Liver (tissue), 8 donors: ENCODE measurements at regions not wholly inside any gene's neighbourhood (a gene's known extent, or its start where the extent isn't known, plus 50 kb on each side); places are given as distances from the start of the nearest gene placed in this dataset.

ENCODE experiments used
- DNase-seq: peaks from one replicate; pipeline ENCODE4 v3.0.0-alpha.2; 2017; ENCODE audit warnings: low spot score
- H3K27ac ChIP-seq, 2 donors: one replicate each; pipeline ENCODE4 v1.7.0; 2013; ENCODE audit warnings: inconsistent platforms in 2 of 2, low read length in 2 of 2, control low read depth in 1 of 2, low read depth in 1 of 2, mild to moderate bottlenecking in 1 of 2
- H3K27me3 ChIP-seq, 4 donors: one replicate each; pipeline versions ENCODE4 v1.6.1 to v1.7.0; 2013; ENCODE audit warnings: low read length in 3 of 4, inconsistent platforms in 1 of 4, mild to moderate bottlenecking in 1 of 4, moderate library complexity in 1 of 4; ENCODE audit not compliant: control insufficient read depth in 4 of 4, insufficient read depth in 4 of 4
- H3K36me3 ChIP-seq, 4 donors: one replicate each; pipeline versions ENCODE4 v1.6.1 to v1.7.0; 2013; ENCODE audit warnings: low read length in 3 of 4, mild to moderate bottlenecking in 3 of 4, low read depth in 1 of 4, moderate library complexity in 1 of 4; ENCODE audit not compliant: control insufficient read depth in 4 of 4, insufficient read depth in 3 of 4
- H3K4me1 ChIP-seq, 4 donors: one replicate each; pipeline versions ENCODE4 v1.6.1 to v1.7.0; 2013; ENCODE audit warnings: low read length in 3 of 4, mild to moderate bottlenecking in 3 of 4, moderate library complexity in 1 of 4; ENCODE audit not compliant: control insufficient read depth in 4 of 4, insufficient read depth in 4 of 4
- H3K4me3 ChIP-seq, 3 donors: one replicate each; pipeline versions ENCODE4 v1.6.1 to v1.7.0; 2013; ENCODE audit warnings: low read length in 3 of 3, control low read depth in 1 of 3, low read depth in 1 of 3, mild to moderate bottlenecking in 1 of 3
- H3K9ac ChIP-seq, 2 donors: one replicate each; pipeline ENCODE4 v1.7.0; 2013; ENCODE audit warnings: low read length in 2 of 2, mild to moderate bottlenecking in 2 of 2, moderate library complexity in 2 of 2, control low read depth in 1 of 2, low read depth in 1 of 2
- H3K9me3 ChIP-seq, 4 donors: one replicate each; pipeline versions ENCODE4 v1.6.1 to v1.7.0; 2013; ENCODE audit warnings: low read length in 3 of 4; ENCODE audit not compliant: control insufficient read depth in 4 of 4
- CTCF ChIP-seq: fragments of 150-350 bp; IDR thresholded peaks from 2 replicates; pipeline ENCODE4 v1.5.1; 2017; ENCODE audit warnings: improper control_type of control experiment, low read depth, low read length; ENCODE audit not compliant: missing input control
- HNF4A ChIP-seq, 2 donors: conservative IDR thresholded peaks; 2 replicates each; pipeline ENCODE4 v1.6.1; 2016; ENCODE audit warnings: antibody characterized with exemption in 2 of 2, mild to moderate bottlenecking in 2 of 2
- JUND ChIP-seq, 2 donors: IDR thresholded peaks; 2 replicates each; pipeline ENCODE4 v1.6.1; 2016; ENCODE audit warnings: antibody characterized with exemption in 2 of 2
- MAX ChIP-seq: IDR thresholded peaks from 2 replicates; pipeline ENCODE4 v1.6.1; 2016; ENCODE audit warnings: antibody characterized with exemption
- NR2F2 ChIP-seq: IDR thresholded peaks from 2 replicates; pipeline ENCODE4 v1.6.1; 2016; ENCODE audit warnings: antibody characterized with exemption
- RAD21 ChIP-seq, 2 donors: IDR thresholded peaks; 2 replicates each; pipeline ENCODE4 v1.6.1; 2016; ENCODE audit warnings: antibody characterized with exemption in 2 of 2, mild to moderate bottlenecking in 2 of 2
- REST ChIP-seq: IDR thresholded peaks from 2 replicates; pipeline ENCODE4 v1.6.1; 2016; ENCODE audit warnings: antibody characterized with exemption, mild to moderate bottlenecking
- RXRA ChIP-seq, 2 donors: IDR thresholded peaks; 2 replicates each; pipeline ENCODE4 v1.6.1; 2017 to 2018; ENCODE audit warnings: antibody characterized with exemption in 2 of 2, mild to moderate bottlenecking in 1 of 2
- TAF1 ChIP-seq: conservative IDR thresholded peaks from 2 replicates; pipeline ENCODE4 v1.6.1; 2016; ENCODE audit warnings: antibody characterized with exemption, mild to moderate bottlenecking
- YY1 ChIP-seq: IDR thresholded peaks from 2 replicates; pipeline ENCODE4 v1.6.1; 2016; ENCODE audit warnings: antibody characterized with exemption, mild to moderate bottlenecking
- WGBS: extraction: QIAGEN DNeasy Blood & Tissue Kit; methylation state at CpG from one replicate; pipeline ENCODE4 v1.1.7; 2013; 5-methylcytosine and 5-hydroxymethylcytosine counted together
- TF ChIP-seq, protein P1 (sequence below): IDR thresholded peaks from 2 replicates; pipeline ENCODE4 v1.6.1; 2016; ENCODE audit warnings: antibody characterized with exemption
- donor health status: healthy.
- donor health status: healthy.
- donor health status: healthy.
- donor health status: healthy.
- donor health status: healthy.

GRCh38 chr5:96226941-96227552, 206.0 kb downstream of the PCSK1 start:
- H3K27me3 ChIP-seq: no peaks in the 10 kb centered on the region
- H3K4me1 ChIP-seq: peaks cover 0 to 2% (median 0%) of the 10 kb centered on the region in 4 donors
- 87% methylated on average over 6 of the region's 6 CpGs for WGBS
- H3K4me3 ChIP-seq: no peak overlapping the region
- TF ChIP-seq, protein P1, sequence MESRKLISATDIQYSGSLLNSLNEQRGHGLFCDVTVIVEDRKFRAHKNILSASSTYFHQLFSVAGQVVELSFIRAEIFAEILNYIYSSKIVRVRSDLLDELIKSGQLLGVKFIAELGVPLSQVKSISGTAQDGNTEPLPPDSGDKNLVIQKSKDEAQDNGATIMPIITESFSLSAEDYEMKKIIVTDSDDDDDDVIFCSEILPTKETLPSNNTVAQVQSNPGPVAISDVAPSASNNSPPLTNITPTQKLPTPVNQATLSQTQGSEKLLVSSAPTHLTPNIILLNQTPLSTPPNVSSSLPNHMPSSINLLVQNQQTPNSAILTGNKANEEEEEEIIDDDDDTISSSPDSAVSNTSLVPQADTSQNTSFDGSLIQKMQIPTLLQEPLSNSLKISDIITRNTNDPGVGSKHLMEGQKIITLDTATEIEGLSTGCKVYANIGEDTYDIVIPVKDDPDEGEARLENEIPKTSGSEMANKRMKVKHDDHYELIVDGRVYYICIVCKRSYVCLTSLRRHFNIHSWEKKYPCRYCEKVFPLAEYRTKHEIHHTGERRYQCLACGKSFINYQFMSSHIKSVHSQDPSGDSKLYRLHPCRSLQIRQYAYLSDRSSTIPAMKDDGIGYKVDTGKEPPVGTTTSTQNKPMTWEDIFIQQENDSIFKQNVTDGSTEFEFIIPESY: no peak
- TF ChIP-seq RAD21 (IDR thresholded peaks at IDR 0.05): peak in 1 of 2 donors; percentile 15
- H3K9ac ChIP-seq: no peak overlapping the region
- no peaks in the 10 kb centered on the region for H3K36me3 ChIP-seq
- H3K9me3 ChIP-seq: no peaks in the 10 kb centered on the region
- DNase-seq: no peak
- no peak overlapping the region for H3K27ac ChIP-seq

DNA sequence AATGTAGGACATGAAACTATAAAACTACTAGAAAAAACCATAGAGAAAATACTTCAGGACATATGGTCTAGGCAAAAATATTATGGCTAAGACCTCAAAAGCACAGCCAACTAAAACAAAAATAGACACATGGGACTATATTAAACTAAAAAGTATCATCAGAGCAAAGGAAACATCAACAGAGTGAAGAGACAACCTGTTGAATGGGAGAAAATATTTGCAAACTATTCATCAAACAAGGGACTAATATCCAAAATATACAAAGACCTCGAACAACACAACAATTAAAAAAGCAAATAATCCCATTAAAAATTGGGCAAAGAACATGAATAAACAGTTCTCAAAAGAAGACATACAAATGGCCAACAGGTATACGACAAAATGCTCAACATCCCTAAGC, 210.9 kb downstream of the PCSK1 start:
- TF ChIP-seq JUND (IDR thresholded peaks at IDR 0.05) (no peak), CTCF (no peak), TAF1 (no peak), RXRA (IDR thresholded peaks at IDR 0.05) (no peak), YY1 (no peak), REST (no peak), NR2F2 (no peak), HNF4A (conservative IDR thresholded peaks at IDR 0.05) (no peak), MAX (no peak)
- Histone ChIP-seq H3K9me3 (no peaks in the 10 kb centered on the region), H3K27me3 (no peaks in the 10 kb centered on the region), H3K27ac (no peak overlapping the region), H3K36me3 (no peaks in the 10 kb centered on the region), H3K9ac (no peak overlapping the region), H3K4me1 (no peaks in the 10 kb centered on the region), H3K4me3 (no peak overlapping the region)
- DNase-seq: no peak
- WGBS: 84% methylated on average over 2 of the region's 2 CpGs
